ENCODE measurements at regions not wholly inside any gene's neighbourhood (a gene's known extent, or its start where the extent isn't known, plus 50 kb on each side); places are given as distances from the start of the nearest gene placed in this dataset.

GRCh38 chr12:98446682-98447081, 68.7 kb upstream of the TMPO start:
- DNase-seq, result no peak

DNA sequence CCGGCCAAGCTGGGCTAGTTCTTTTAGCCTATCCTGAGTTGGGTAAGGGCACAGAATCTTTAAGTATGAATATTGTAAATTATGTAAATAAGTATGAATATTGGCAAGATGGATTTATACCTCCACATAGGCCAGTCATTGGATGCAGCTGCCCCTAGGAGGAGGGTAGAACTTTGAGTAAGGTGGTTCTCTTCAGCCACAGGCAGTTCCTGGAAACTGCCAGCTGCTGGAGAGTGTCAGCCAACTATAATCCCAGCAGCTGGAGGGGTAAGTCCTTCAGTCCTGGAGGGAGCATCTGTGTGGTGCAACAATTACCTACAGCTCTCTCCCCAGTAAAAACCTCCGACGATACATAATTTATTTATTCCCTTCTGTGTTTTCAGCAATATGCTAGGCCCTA, 65.8 kb upstream of the TMPO start:
- no peak for DNase-seq

- DNase-seq, result no peak
These were observed 62.3 kb upstream of the TMPO start for GRCh38 chr12:98453070-98453469.

- no peak for DNase-seq
These were observed 61.9 kb upstream of the TMPO start for GRCh38 chr12:98453492-98453891.

DNA sequence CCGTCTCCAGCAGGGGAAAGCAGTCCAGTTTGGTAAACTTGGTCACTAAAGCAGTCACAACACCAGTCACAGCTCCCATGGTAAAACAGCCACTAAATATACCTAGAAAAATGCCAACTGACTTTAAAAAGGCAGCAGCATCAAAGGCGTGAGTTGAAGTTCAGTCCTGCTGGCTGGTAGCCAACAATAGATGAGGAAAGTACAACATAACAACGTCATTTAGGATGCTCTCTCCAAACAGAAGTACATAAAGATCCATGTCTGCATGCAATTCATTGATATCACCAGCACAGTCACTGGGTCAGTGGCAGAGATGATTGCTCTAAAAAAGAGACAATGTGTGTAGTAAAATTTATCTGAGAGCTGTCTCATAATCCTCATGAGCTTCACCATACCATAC, 59.3 kb upstream of the TMPO start:
- no peak for DNase-seq

GRCh38 chr12:98456576-98457573, 58.5 kb upstream of the TMPO start:
- DNase-seq, result no peak

GRCh38 chr12:98464190-98464589, 51.2 kb upstream of the TMPO start:
- DNase-seq, result no peak

- no peak for DNase-seq
These were observed 49.9 kb upstream of the TMPO start for GRCh38 chr12:98465505-98465904.

All from stimulated activated naive CD4-positive, alpha-beta T cell (primary cell).